ENCODE measurements at regions not wholly inside any gene's neighbourhood (a gene's known extent, or its start where the extent isn't known, plus 50 kb on each side); places are given as distances from the start of the nearest gene placed in this dataset.

DNA sequence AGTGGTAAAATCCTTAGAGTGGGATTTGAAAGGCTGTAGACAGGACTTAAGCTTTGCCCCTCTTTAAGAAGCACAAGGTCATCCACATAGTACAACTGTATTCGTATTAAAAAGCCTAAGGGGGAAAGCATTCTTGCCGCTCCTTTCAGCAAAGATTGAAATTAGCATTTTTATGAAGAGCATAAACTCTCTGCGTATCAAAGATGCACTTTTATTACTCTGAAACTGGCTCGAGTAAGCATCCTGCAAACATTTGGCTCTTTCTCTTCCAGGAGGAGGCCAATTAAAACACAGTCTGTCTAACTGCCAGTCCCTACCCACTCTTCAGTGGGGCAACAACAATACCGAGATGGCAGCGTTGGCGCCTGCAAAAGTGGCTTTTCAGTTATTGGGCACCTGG, 192.5 kb upstream of the TPRG1 start:
- TF ChIP-seq, protein P1, sequence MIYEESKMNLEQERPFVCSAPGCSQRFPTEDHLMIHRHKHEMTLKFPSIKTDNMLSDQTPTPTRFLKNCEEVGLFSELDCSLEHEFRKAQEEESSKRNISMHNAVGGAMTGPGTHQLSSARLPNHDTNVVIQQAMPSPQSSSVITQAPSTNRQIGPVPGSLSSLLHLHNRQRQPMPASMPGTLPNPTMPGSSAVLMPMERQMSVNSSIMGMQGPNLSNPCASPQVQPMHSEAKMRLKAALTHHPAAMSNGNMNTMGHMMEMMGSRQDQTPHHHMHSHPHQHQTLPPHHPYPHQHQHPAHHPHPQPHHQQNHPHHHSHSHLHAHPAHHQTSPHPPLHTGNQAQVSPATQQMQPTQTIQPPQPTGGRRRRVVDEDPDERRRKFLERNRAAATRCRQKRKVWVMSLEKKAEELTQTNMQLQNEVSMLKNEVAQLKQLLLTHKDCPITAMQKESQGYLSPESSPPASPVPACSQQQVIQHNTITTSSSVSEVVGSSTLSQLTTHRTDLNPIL (CRISPR knock-in tag; IDR thresholded peaks at IDR 0.05; ENCODE audit: low read depth), result no peak
- TF ChIP-seq ESRRG (CRISPR knock-in tag; IDR thresholded peaks at IDR 0.05), result no peak
- TF ChIP-seq, protein P2, sequence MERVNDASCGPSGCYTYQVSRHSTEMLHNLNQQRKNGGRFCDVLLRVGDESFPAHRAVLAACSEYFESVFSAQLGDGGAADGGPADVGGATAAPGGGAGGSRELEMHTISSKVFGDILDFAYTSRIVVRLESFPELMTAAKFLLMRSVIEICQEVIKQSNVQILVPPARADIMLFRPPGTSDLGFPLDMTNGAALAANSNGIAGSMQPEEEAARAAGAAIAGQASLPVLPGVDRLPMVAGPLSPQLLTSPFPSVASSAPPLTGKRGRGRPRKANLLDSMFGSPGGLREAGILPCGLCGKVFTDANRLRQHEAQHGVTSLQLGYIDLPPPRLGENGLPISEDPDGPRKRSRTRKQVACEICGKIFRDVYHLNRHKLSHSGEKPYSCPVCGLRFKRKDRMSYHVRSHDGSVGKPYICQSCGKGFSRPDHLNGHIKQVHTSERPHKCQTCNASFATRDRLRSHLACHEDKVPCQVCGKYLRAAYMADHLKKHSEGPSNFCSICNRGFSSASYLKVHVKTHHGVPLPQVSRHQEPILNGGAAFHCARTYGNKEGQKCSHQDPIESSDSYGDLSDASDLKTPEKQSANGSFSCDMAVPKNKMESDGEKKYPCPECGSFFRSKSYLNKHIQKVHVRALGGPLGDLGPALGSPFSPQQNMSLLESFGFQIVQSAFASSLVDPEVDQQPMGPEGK (CRISPR knock-in tag; IDR thresholded peaks at IDR 0.05; ENCODE audit: borderline replicate concordance), result no peak
- TF ChIP-seq SNAI2 (CRISPR knock-in tag; IDR thresholded peaks at IDR 0.05), result no peak
- TF ChIP-seq CSDC2 (CRISPR knock-in tag; IDR thresholded peaks at IDR 0.05), result no peak
